ENCODE measurements at regions not wholly inside any gene's neighbourhood (a gene's known extent, or its start where the extent isn't known, plus 50 kb on each side); places are given as distances from the start of the nearest gene placed in this dataset.

- Mint-ChIP-seq H3K4me3 (ENCODE audit: unreplicated experiment) (no peak overlapping the region), H3K36me3 (ENCODE audit: low read depth, unreplicated experiment) (no peaks in the 10 kb centered on the region), H3K27ac (ENCODE audit: unreplicated experiment) (peak overlapping the region; percentile 54), H3K9me3 (ENCODE audit: unreplicated experiment) (peaks cover 3% of the 10 kb centered on the region), H3K27me3 (ENCODE audit: low read depth, unreplicated experiment) (no peaks in the 10 kb centered on the region), H3K4me1 (ENCODE audit: low read depth, unreplicated experiment) (peaks cover 23% of the 10 kb centered on the region)
- no peaks in the 10 kb centered on the region for H4K20me1 ChIP-seq (ENCODE audit: insufficient read depth, low read length)
- H3K9me3 ChIP-seq (ENCODE audit: insufficient read depth, low read depth, low read length) = no peaks in the 10 kb centered on the region
- FAIRE-seq (no peak), DNase-seq (ENCODE audit: low read depth) (peak; percentile 65)
- no peak for TF ChIP-seq EZH2 (IDR thresholded peaks at IDR 0.05; ENCODE audit: insufficient read depth, low read length)
- TF ChIP-seq, protein P1, sequence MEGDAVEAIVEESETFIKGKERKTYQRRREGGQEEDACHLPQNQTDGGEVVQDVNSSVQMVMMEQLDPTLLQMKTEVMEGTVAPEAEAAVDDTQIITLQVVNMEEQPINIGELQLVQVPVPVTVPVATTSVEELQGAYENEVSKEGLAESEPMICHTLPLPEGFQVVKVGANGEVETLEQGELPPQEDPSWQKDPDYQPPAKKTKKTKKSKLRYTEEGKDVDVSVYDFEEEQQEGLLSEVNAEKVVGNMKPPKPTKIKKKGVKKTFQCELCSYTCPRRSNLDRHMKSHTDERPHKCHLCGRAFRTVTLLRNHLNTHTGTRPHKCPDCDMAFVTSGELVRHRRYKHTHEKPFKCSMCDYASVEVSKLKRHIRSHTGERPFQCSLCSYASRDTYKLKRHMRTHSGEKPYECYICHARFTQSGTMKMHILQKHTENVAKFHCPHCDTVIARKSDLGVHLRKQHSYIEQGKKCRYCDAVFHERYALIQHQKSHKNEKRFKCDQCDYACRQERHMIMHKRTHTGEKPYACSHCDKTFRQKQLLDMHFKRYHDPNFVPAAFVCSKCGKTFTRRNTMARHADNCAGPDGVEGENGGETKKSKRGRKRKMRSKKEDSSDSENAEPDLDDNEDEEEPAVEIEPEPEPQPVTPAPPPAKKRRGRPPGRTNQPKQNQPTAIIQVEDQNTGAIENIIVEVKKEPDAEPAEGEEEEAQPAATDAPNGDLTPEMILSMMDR (IDR thresholded peaks at IDR 0.05; ENCODE audit: insufficient read depth, low read depth, low read length) = no peak
- no peaks in the 10 kb centered on the region for H3K27me3 ChIP-seq (ENCODE audit: insufficient read depth, low read length)
- H3K27ac ChIP-seq (ENCODE audit: low read depth, low read length) = peak overlapping the region; percentile 8
- H3K4me1 ChIP-seq (ENCODE audit: insufficient read depth, low read length) = peaks cover 25% of the 10 kb centered on the region
- H3K4me3 ChIP-seq (ENCODE audit: insufficient read depth, low read depth, low read length) = no peak overlapping the region
- H3K9ac ChIP-seq (ENCODE audit: low read length) = no peak overlapping the region
- H3K79me2 ChIP-seq (ENCODE audit: insufficient read depth, low read length) = no peaks in the 10 kb centered on the region
- H3K4me2 ChIP-seq (ENCODE audit: low read length) = no peak overlapping the region
- H2AFZ ChIP-seq (ENCODE audit: low read depth, low read length) = no peak overlapping the region
- no peaks in the 10 kb centered on the region for H3K36me3 ChIP-seq (ENCODE audit: insufficient read depth, low read length)
Observed at GRCh38 chr4:43457866-43458265, 565.4 kb downstream of the GRXCR1 start.

DNA sequence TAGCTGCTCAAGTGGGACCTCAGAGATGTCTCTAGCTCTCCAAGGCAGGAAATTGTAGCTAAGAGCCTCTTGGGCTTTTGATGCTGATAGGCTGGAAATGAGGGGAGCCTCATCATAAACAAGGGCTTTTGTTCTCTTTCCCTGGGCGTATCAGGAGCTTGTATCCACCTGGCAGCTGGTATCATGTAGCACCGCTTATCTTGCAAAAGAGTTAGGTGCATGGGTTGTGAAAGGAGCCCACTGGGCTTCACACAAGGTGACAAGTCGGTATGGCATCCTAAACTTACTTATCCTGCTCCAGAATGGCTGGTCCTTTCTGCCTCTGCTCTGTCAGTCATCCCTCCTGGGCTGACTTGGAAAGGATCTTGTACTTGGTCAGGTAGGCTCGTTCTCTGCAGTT lies 565.8 kb downstream of the GRXCR1 start:
- H3K27me3 Mint-ChIP-seq (ENCODE audit: low read depth, unreplicated experiment) = no peaks in the 10 kb centered on the region
- no peak overlapping the region for H3K27ac ChIP-seq (ENCODE audit: low read depth, low read length)
- no peak overlapping the region for H3K4me3 Mint-ChIP-seq (ENCODE audit: unreplicated experiment)
- H3K9me3 Mint-ChIP-seq (ENCODE audit: unreplicated experiment) = peaks cover 1% of the 10 kb centered on the region
- H3K4me2 ChIP-seq (ENCODE audit: low read length) = no peak overlapping the region
- H3K27ac Mint-ChIP-seq (ENCODE audit: unreplicated experiment) = no peak overlapping the region
- H3K4me1 Mint-ChIP-seq (ENCODE audit: low read depth, unreplicated experiment) = peaks cover 23% of the 10 kb centered on the region
- no peaks in the 10 kb centered on the region for H3K36me3 ChIP-seq (ENCODE audit: insufficient read depth, low read length)
- no peaks in the 10 kb centered on the region for H4K20me1 ChIP-seq (ENCODE audit: insufficient read depth, low read length)
- H3K9me3 ChIP-seq (ENCODE audit: insufficient read depth, low read depth, low read length) = no peaks in the 10 kb centered on the region
- TF ChIP-seq, protein P1 (IDR thresholded peaks at IDR 0.05; ENCODE audit: insufficient read depth, low read depth, low read length) = no peak
- TF ChIP-seq EZH2 (IDR thresholded peaks at IDR 0.05; ENCODE audit: insufficient read depth, low read length) = no peak
- FAIRE-seq (no peak), DNase-seq (ENCODE audit: low read depth) (no peak)
- no peaks in the 10 kb centered on the region for H3K27me3 ChIP-seq (ENCODE audit: insufficient read depth, low read length)
- no peaks in the 10 kb centered on the region for H3K79me2 ChIP-seq (ENCODE audit: insufficient read depth, low read length)
- H3K4me1 ChIP-seq (ENCODE audit: insufficient read depth, low read length) = peaks cover 25% of the 10 kb centered on the region
- no peaks in the 10 kb centered on the region for H3K36me3 Mint-ChIP-seq (ENCODE audit: low read depth, unreplicated experiment)
- H3K9ac ChIP-seq (ENCODE audit: low read length) = no peak overlapping the region
- no peak overlapping the region for H2AFZ ChIP-seq (ENCODE audit: low read depth, low read length)
- no peak overlapping the region for H3K4me3 ChIP-seq (ENCODE audit: insufficient read depth, low read depth, low read length)

DNA sequence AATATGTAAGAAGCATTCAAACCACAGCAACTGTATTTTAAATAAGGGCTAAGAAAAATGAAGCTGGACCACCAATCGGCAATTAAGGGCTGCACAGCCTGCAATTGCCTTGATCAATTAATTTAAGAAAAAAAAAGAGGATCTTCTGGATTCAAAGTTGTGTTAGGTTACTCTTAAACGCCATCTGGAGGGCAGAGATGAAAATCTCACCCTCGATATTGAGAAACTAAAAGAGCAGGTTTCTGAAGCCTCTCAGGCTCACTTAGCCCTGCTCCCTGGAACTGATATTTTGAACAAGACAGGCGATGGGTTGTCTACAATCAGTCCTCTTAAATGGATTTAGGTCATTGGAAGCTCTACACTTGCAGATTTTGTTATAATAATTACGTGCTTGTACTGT lies 579.4 kb downstream of the GRXCR1 start:
- H3K27ac Mint-ChIP-seq (ENCODE audit: unreplicated experiment) = no peak overlapping the region
- no peak overlapping the region for H2AFZ ChIP-seq (ENCODE audit: low read depth, low read length)
- no peak overlapping the region for H3K9ac ChIP-seq (ENCODE audit: low read length)
- peaks cover 27% of the 10 kb centered on the region for H3K9me3 Mint-ChIP-seq (ENCODE audit: unreplicated experiment)
- no peaks in the 10 kb centered on the region for H4K20me1 ChIP-seq (ENCODE audit: insufficient read depth, low read length)
- no peak overlapping the region for H3K4me3 Mint-ChIP-seq (ENCODE audit: unreplicated experiment)
- H3K27ac ChIP-seq (ENCODE audit: low read depth, low read length) = no peak overlapping the region
- no peak for DNase-seq (ENCODE audit: low read depth)
- H3K36me3 ChIP-seq (ENCODE audit: insufficient read depth, low read length) = no peaks in the 10 kb centered on the region
- no peak for TF ChIP-seq EZH2 (IDR thresholded peaks at IDR 0.05; ENCODE audit: insufficient read depth, low read length)
- TF ChIP-seq, protein P1 (IDR thresholded peaks at IDR 0.05; ENCODE audit: insufficient read depth, low read depth, low read length) = no peak
- H3K36me3 Mint-ChIP-seq (ENCODE audit: low read depth, unreplicated experiment) = no peaks in the 10 kb centered on the region
- no peaks in the 10 kb centered on the region for H3K27me3 ChIP-seq (ENCODE audit: insufficient read depth, low read length)
- no peak for FAIRE-seq
- no peaks in the 10 kb centered on the region for H3K79me2 ChIP-seq (ENCODE audit: insufficient read depth, low read length)
- H3K4me3 ChIP-seq (ENCODE audit: insufficient read depth, low read depth, low read length) = no peak overlapping the region
- H3K9me3 ChIP-seq (ENCODE audit: insufficient read depth, low read depth, low read length) = peaks cover 6% of the 10 kb centered on the region
- H3K4me1 Mint-ChIP-seq (ENCODE audit: low read depth, unreplicated experiment) = peaks cover 2% of the 10 kb centered on the region
- no peaks in the 10 kb centered on the region for H3K27me3 Mint-ChIP-seq (ENCODE audit: low read depth, unreplicated experiment)
- no peak overlapping the region for H3K4me2 ChIP-seq (ENCODE audit: low read length)
- H3K4me1 ChIP-seq (ENCODE audit: insufficient read depth, low read length) = no peaks in the 10 kb centered on the region
